ENCODE measurements at regions not wholly inside any gene's neighbourhood (a gene's known extent, or its start where the extent isn't known, plus 50 kb on each side); places are given as distances from the start of the nearest gene placed in this dataset.

DNA sequence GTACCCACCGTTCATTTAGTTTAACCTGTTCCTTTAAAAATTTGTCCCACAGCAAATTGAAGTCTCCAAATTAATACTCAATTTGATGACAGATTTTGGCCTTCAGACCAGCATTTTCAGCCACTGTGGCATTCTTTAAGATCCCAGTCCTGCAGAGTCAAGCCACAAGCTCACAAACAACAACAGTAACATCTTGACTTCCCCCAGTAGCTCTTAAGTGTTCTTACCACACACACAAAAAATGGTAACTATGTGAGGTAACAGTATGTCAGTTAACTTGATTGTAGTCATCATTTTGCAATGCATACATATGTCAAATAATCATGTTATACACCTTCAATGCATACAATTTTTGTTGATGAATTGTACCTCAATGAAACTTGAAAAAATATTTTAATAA lies 247.9 kb downstream of the LURAP1L start:
- 97% methylated on average over 1 of the region's 1 CpG for WGBS
- TF ChIP-seq POLR2AphosphoS5 (IDR thresholded peaks at IDR 0.05) (no peak), EP300 (IDR thresholded peaks at IDR 0.05) (no peak), POLR2A (IDR thresholded peaks at IDR 0.05) (no peak)
- TF ChIP-seq, protein P1, sequence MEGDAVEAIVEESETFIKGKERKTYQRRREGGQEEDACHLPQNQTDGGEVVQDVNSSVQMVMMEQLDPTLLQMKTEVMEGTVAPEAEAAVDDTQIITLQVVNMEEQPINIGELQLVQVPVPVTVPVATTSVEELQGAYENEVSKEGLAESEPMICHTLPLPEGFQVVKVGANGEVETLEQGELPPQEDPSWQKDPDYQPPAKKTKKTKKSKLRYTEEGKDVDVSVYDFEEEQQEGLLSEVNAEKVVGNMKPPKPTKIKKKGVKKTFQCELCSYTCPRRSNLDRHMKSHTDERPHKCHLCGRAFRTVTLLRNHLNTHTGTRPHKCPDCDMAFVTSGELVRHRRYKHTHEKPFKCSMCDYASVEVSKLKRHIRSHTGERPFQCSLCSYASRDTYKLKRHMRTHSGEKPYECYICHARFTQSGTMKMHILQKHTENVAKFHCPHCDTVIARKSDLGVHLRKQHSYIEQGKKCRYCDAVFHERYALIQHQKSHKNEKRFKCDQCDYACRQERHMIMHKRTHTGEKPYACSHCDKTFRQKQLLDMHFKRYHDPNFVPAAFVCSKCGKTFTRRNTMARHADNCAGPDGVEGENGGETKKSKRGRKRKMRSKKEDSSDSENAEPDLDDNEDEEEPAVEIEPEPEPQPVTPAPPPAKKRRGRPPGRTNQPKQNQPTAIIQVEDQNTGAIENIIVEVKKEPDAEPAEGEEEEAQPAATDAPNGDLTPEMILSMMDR (IDR thresholded peaks at IDR 0.05), result no peak

DNA sequence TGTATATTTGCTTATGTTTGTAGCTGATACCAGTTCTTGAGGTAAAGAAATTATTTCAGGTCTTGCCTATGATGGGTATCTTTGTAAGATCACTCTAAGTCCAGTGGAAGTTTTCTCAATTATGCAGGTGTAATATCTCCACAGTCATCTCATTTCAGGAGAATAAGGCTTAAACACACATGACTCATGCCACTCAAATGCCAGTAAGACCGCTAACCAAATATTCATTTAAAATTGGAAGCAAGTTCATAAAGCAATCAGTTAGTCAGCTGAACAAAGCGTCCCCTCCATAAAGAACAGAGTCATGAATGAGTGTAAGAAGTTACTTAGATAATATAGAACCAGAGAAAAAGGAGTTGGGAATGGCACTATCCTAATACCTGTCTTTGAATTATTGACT lies 248.7 kb downstream of the LURAP1L start:
- Histone ChIP-seq H3K27me3 (no peaks in the 10 kb centered on the region), H3K4me3 (no peak overlapping the region), H3K27ac (no peak overlapping the region), H3K9me3 (no peaks in the 10 kb centered on the region), H3K36me3 (no peaks in the 10 kb centered on the region), H3K4me1 (peaks cover 10% of the 10 kb centered on the region)
- no peak for DNase-seq (ENCODE audit: low spot score in 2 of 2)
- TF ChIP-seq, protein P1 (IDR thresholded peaks at IDR 0.05), result no peak
- TF ChIP-seq POLR2AphosphoS5 (IDR thresholded peaks at IDR 0.05) (no peak), POLR2A (IDR thresholded peaks at IDR 0.05) (no peak), EP300 (IDR thresholded peaks at IDR 0.05) (no peak)
- WGBS, result 63% methylated on average over 2 of the region's 2 CpGs

More for the DNA sequence above, 247.9 kb downstream of the LURAP1L start:
- Histone ChIP-seq H3K4me1 (peaks cover 10% of the 10 kb centered on the region), H3K27me3 (no peaks in the 10 kb centered on the region), H3K9me3 (no peaks in the 10 kb centered on the region), H3K36me3 (no peaks in the 10 kb centered on the region), H3K4me3 (no peak overlapping the region), H3K27ac (no peak overlapping the region)
- DNase-seq (ENCODE audit: low spot score in 2 of 2), result no peak

DNA sequence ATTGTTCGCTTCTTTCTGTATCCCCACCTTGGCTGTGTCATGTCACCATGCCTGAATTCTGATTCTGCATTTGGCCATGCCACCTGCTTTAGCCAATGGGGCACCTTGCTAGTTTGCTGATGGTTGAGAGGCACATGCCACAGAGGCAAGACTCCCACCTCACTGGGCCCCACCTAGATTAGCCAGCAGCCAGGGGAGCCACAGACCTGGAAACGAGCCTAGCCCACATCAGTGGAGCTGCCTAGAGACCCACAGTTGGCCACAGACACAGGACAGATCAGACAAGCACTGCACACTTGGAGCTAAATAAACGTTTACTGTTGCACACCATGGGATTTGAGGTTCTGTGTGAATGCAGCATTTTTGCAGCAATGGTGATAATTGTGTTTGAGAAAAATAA lies 252.1 kb downstream of the LURAP1L start:
- no peaks in the 10 kb centered on the region for H3K36me3 ChIP-seq
- DNase-seq (ENCODE audit: low spot score in 2 of 2), result no peak
- H3K9me3 ChIP-seq, result no peaks in the 10 kb centered on the region
- WGBS, result 74% methylated on average over 3 of the region's 3 CpGs
- H3K4me1 ChIP-seq, result peaks cover 10% of the 10 kb centered on the region
- no peak overlapping the region for H3K4me3 ChIP-seq
- no peak for TF ChIP-seq POLR2A (IDR thresholded peaks at IDR 0.05)
- TF ChIP-seq, protein P1 (IDR thresholded peaks at IDR 0.05), result no peak
- TF ChIP-seq EP300 (IDR thresholded peaks at IDR 0.05), result no peak
- no peak for TF ChIP-seq POLR2AphosphoS5 (IDR thresholded peaks at IDR 0.05)
- no peaks in the 10 kb centered on the region for H3K27me3 ChIP-seq
- no peak overlapping the region for H3K27ac ChIP-seq

DNA sequence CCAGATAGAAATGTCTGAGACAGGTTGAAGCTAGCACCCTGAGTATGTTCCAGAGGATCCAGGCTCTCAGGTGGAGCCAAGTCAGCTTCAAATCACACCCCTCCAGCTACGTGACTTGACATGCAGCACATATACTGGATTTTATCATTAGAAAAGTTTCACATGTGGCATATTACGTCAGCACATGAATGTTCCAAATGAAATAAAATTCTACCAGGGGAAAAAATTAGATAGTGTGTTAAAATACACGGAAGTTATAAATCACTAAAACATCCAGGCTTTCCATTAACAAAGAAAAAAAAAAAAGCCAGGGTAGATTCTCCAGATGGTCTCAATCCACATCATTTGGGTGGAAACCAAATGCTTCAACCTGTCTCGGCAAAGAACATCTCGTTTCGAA lies 251.6 kb downstream of the MPDZ start:
- no peak for DNase-seq (ENCODE audit: low spot score in 2 of 2)
- Histone ChIP-seq H3K36me3 (no peaks in the 10 kb centered on the region), H3K4me1 (peaks cover 10% of the 10 kb centered on the region), H3K9me3 (no peaks in the 10 kb centered on the region), H3K27ac (peak overlapping the region; percentile 26), H3K4me3 (no peak overlapping the region), H3K27me3 (no peaks in the 10 kb centered on the region)
- TF ChIP-seq, protein P1 (IDR thresholded peaks at IDR 0.05), result no peak
- TF ChIP-seq POLR2A (IDR thresholded peaks at IDR 0.05) (no peak), EP300 (IDR thresholded peaks at IDR 0.05) (no peak), POLR2AphosphoS5 (IDR thresholded peaks at IDR 0.05) (no peak)
- 47% methylated on average over 6 of the region's 6 CpGs for WGBS

DNA sequence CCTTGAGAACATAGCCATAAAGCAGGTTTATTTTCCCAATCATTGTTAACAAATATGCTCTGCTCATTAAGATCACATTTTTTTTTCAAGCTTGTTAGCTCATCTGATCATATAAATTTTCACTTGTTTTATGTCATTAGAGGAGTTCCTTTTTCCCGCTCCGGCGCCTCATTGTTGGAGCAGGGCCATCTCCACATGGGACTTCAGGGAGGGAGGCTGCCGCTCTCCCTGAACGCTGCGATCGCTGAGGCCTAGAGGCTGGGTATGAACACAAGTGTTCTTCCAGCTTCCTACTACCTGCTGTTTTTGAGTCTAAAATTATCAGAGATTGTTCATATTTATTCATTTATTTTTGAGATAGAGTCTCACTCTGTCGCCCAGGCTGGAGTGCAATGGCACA lies 246.9 kb downstream of the MPDZ start:
- Histone ChIP-seq H3K4me1 (peaks cover 11% of the 10 kb centered on the region), H3K36me3 (no peaks in the 10 kb centered on the region), H3K4me3 (no peak overlapping the region), H3K27me3 (no peaks in the 10 kb centered on the region), H3K27ac (no peak overlapping the region), H3K9me3 (no peaks in the 10 kb centered on the region)
- TF ChIP-seq EP300 (IDR thresholded peaks at IDR 0.05) (no peak), POLR2A (IDR thresholded peaks at IDR 0.05) (no peak), POLR2AphosphoS5 (IDR thresholded peaks at IDR 0.05) (no peak)
- TF ChIP-seq, protein P1 (IDR thresholded peaks at IDR 0.05), result no peak
- no peak for DNase-seq (ENCODE audit: low spot score in 2 of 2)
- 92% methylated on average over 8 of the region's 8 CpGs for WGBS
